GM12878 (cell line): ENCODE measurements at regions not wholly inside any gene's neighbourhood (a gene's known extent, or its start where the extent isn't known, plus 50 kb on each side); places are given as distances from the start of the nearest gene placed in this dataset.

ENCODE experiments used
- ATAC-seq: fragments of 200-7000 bp; cut with Tn5 transposase; 3 replicates; pipeline ENCODE4 v1.9.1; 2020; ENCODE audit warnings: mild to moderate bottlenecking, moderate library complexity
- BruUV-seq: library from RNA; stranded (reverse); fragments of 400-500 nt; replicated peaks from 2 replicates; lab custom pipeline; 2021; lab: Mats Ljungman, UMichigan
- CTCF ChIA-PET: fragments of 300-600 bp; sonication (Branson Sonifier 250); formaldehyde crosslinking; extraction: SDS; loops from one replicate; lab custom pipeline; 2021; ENCODE audit warnings: inconsistent platforms; lab: Yijun Ruan, JAX
- POLR2A ChIA-PET: fragments of 350-600 bp; formaldehyde crosslinking; extraction: SDS; loops from one replicate; lab custom pipeline; 2021; ENCODE audit warnings: inconsistent platforms; lab: Charles Lee
- RAD21 ChIA-PET: fragments of 300-600 bp; sonication (Branson Sonifier 250); formaldehyde crosslinking; loops from one replicate; lab custom pipeline; 2023; ENCODE audit warnings: antibody characterized with exemption; ENCODE audit not compliant: unreplicated experiment; lab: Charles Lee
- SMC1A ChIA-PET: fragments of 300-600 bp; sonication (Branson Sonifier 250); formaldehyde crosslinking; loops from one replicate; lab custom pipeline; 2023; ENCODE audit not compliant: unreplicated experiment, uncharacterized antibody; lab: Charles Lee
- DNase-seq: peaks from one replicate; pipeline ENCODE4 v3.0.0-alpha.2; 2011; ENCODE audit warnings: low read depth, low spot score
- FAIRE-seq: peaks from 3 replicates; lab custom pipeline; 2011; peaks lifted over from hg19 to GRCh38; lab: Jason Lieb, UNC
- H2AFZ ChIP-seq: 2 replicates; pipeline ENCODE4 v1.6.0; 2011; ENCODE audit warnings: low read depth, low read length, control low read depth; ENCODE audit not compliant: control insufficient read depth
- H3K27ac ChIP-seq: 2 replicates; pipeline ENCODE4 v1.5.1; 2011; ENCODE audit warnings: control low read depth; ENCODE audit not compliant: control insufficient read depth, insufficient read depth
- H3K27me3 ChIP-seq, 2 experiments: replicated peaks in 1 of 2; 2 replicates each; pipeline versions ENCODE4 v1.6.0 to v1.6.1; 2011; ENCODE audit warnings: low read length in 1 of 2; ENCODE audit not compliant: control insufficient read depth in 2 of 2, insufficient read depth in 2 of 2
- H3K36me3 ChIP-seq, 2 experiments: 2 replicates each; pipeline ENCODE4 v1.5.1; 2011; ENCODE audit warnings: low read length in 1 of 2; ENCODE audit not compliant: control insufficient read depth in 2 of 2, insufficient read depth in 2 of 2
- H3K4me1 ChIP-seq: 2 replicates; pipeline ENCODE4 v1.6.1; 2011; ENCODE audit warnings: mild to moderate bottlenecking, low read length, moderate library complexity, mixed read lengths; ENCODE audit not compliant: control insufficient read depth, insufficient read depth
- H3K4me2 ChIP-seq: 2 replicates; pipeline ENCODE4 v1.6.0; 2011; ENCODE audit warnings: control low read depth; ENCODE audit not compliant: control insufficient read depth, insufficient read depth
- H3K4me3 ChIP-seq: fragments of 200-600 bp; sonication (generic); 2 replicates; pipeline ENCODE4 v1.5.1; 2016
- H3K79me2 ChIP-seq: 2 replicates; pipeline ENCODE4 v1.6.0; 2011; ENCODE audit warnings: low read length; ENCODE audit not compliant: control insufficient read depth, insufficient read depth
- H3K9ac ChIP-seq: 2 replicates; pipeline ENCODE4 v1.8.0; 2011; ENCODE audit warnings: low read length, control low read depth, mixed read lengths; ENCODE audit not compliant: control insufficient read depth, insufficient read depth
- H3K9me3 ChIP-seq: replicated peaks from 3 replicates; pipeline ENCODE4 v1.5.1; 2011; ENCODE audit warnings: mild to moderate bottlenecking, low read length; ENCODE audit not compliant: control insufficient read depth, insufficient read depth
- H4K20me1 ChIP-seq: 2 replicates; pipeline ENCODE4 v1.6.0; 2011; ENCODE audit not compliant: control insufficient read depth, insufficient read depth
- EZH2 ChIP-seq: IDR thresholded peaks from 2 replicates; pipeline ENCODE4 v1.6.1; 2012; ENCODE audit warnings: low read depth, mild to moderate bottlenecking, control low read depth, inconsistent platforms, low read length, borderline replicate concordance; ENCODE audit not compliant: control insufficient read depth
- HDAC2 ChIP-seq: fragments of 200-600 bp; sonication (generic); IDR thresholded peaks from 2 replicates; pipeline ENCODE4 v1.6.1; 2017
- HDAC6 ChIP-seq: fragments of 200-600 bp; sonication (generic); IDR thresholded peaks from one replicate; pipeline ENCODE4 v1.8.0; 2017; ENCODE audit warnings: antibody characterized with exemption; ENCODE audit not compliant: unreplicated experiment
- NFIC ChIP-seq: IDR thresholded peaks from 2 replicates; pipeline ENCODE4 v1.6.1; 2012; ENCODE audit warnings: low read depth, mild to moderate bottlenecking, inconsistent platforms, low read length, moderate library complexity
- SMC3 ChIP-seq: IDR thresholded peaks from 2 replicates; pipeline ENCODE4 v1.6.1; 2011; ENCODE audit warnings: low read length, improper control_type of control experiment, borderline replicate concordance
- SRF ChIP-seq, 2 experiments: IDR thresholded peaks; 2 replicates each; pipeline ENCODE4 v1.6.1; 2011; ENCODE audit warnings: low read depth in 2 of 2, low read length in 2 of 2, mild to moderate bottlenecking in 1 of 2, moderate library complexity in 1 of 2
- WGBS: methylation state at CpG from one replicate; pipeline ENCODE4 v1.1.6; 2016; ENCODE audit warnings: low lambda C conversion rate; ENCODE audit not compliant: insufficient replicate concordance, insufficient coverage; ENCODE audit errors: missing lambda C conversion rate; 5-methylcytosine and 5-hydroxymethylcytosine counted together
- in situ Hi-C: fragments of 300-500 bp; cut with MboI; formaldehyde crosslinking; loops from 9 replicates; pipeline ENCODE4 v1.14.3; 2018; ENCODE audit warnings: mixed read lengths
- intact Hi-C: fragments of 100-400 bp; cut with micrococcal nuclease; formaldehyde crosslinking; loops from one replicate; pipeline ENCODE4 v1.14.2; 2022; ENCODE audit not compliant: unreplicated experiment
- TF ChIP-seq, protein P1 (sequence below): IDR thresholded peaks from 2 replicates; pipeline ENCODE4 v1.6.1; 2012; ENCODE audit warnings: improper control_type of control experiment, low read depth, low read length; ENCODE audit not compliant: insufficient replicate concordance
- TF ChIP-seq, protein P2 (sequence below): fragments of 450-650 bp; IDR thresholded peaks from 2 replicates; pipeline ENCODE4 v1.6.1; 2016; ENCODE audit warnings: mild to moderate bottlenecking
- TF ChIP-seq, protein P3 (sequence below): fragments of 450-650 bp; formaldehyde crosslinking; IDR thresholded peaks from 2 replicates; pipeline ENCODE4 v1.4.0; 2020; ENCODE audit warnings: mild to moderate bottlenecking, moderate library complexity
- TF ChIP-seq, protein P4 (sequence below): fragments of 450-650 bp; conservative IDR thresholded peaks from 2 replicates; pipeline ENCODE4 v1.6.1; 2017; ENCODE audit warnings: mild to moderate bottlenecking, moderate library complexity

DNA sequence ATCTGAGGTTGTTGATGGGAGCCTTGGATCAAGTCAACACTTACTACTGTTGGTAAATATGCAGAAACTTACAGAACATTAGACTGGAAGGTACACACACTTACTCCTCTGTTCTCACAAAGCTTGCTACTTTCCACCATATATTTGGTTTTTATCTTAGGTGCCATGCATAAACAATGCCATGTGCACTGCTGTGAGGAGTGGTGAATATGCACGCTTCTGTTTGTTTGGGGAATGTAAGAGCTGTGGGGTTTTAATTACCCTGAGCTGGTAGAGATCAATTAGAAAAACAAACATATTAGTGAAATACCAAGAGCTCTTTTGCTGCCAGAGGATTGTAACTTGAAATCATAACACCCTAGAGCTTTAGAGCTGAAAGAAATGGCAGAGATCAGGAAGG, 79.8 kb upstream of the ARID5B start:
- Histone ChIP-seq H3K9ac (no peak overlapping the region), H3K79me2 (no peaks in the 10 kb centered on the region), H3K4me1 (no peaks in the 10 kb centered on the region), H3K27ac (no peak overlapping the region), H2AFZ (no peak overlapping the region), H3K36me3 (no peaks in the 10 kb centered on the region), H3K27me3 (no peaks in the 10 kb centered on the region), H4K20me1 (no peaks in the 10 kb centered on the region), H3K4me3 (no peak overlapping the region), H3K9me3 (no peaks in the 10 kb centered on the region), H3K4me2 (no peak overlapping the region)
- BruUV-seq, result no TSS peak
- ChIA-PET CTCF (no interaction called here), POLR2A (no interaction called here), RAD21 (interaction anchor here (0.9 kb wide), 1 partner anchor 55 kb away, joined by 3 read pairs; no protein-coding TSS in a partner anchor), SMC1A (interaction anchor here (0.6 to 1.0 kb wide), 2 partner anchors 11 to 415 kb away, joined by 3 read pairs; no protein-coding TSS in a partner anchor)
- intact Hi-C loops, result no loop called here
- no peak for FAIRE-seq
- no peak for DNase-seq
- in situ Hi-C loops, result no loop called here
- no peak for ATAC-seq
- 88% methylated on average over 1 of the region's 1 CpG for WGBS
- TF ChIP-seq, protein P1, sequence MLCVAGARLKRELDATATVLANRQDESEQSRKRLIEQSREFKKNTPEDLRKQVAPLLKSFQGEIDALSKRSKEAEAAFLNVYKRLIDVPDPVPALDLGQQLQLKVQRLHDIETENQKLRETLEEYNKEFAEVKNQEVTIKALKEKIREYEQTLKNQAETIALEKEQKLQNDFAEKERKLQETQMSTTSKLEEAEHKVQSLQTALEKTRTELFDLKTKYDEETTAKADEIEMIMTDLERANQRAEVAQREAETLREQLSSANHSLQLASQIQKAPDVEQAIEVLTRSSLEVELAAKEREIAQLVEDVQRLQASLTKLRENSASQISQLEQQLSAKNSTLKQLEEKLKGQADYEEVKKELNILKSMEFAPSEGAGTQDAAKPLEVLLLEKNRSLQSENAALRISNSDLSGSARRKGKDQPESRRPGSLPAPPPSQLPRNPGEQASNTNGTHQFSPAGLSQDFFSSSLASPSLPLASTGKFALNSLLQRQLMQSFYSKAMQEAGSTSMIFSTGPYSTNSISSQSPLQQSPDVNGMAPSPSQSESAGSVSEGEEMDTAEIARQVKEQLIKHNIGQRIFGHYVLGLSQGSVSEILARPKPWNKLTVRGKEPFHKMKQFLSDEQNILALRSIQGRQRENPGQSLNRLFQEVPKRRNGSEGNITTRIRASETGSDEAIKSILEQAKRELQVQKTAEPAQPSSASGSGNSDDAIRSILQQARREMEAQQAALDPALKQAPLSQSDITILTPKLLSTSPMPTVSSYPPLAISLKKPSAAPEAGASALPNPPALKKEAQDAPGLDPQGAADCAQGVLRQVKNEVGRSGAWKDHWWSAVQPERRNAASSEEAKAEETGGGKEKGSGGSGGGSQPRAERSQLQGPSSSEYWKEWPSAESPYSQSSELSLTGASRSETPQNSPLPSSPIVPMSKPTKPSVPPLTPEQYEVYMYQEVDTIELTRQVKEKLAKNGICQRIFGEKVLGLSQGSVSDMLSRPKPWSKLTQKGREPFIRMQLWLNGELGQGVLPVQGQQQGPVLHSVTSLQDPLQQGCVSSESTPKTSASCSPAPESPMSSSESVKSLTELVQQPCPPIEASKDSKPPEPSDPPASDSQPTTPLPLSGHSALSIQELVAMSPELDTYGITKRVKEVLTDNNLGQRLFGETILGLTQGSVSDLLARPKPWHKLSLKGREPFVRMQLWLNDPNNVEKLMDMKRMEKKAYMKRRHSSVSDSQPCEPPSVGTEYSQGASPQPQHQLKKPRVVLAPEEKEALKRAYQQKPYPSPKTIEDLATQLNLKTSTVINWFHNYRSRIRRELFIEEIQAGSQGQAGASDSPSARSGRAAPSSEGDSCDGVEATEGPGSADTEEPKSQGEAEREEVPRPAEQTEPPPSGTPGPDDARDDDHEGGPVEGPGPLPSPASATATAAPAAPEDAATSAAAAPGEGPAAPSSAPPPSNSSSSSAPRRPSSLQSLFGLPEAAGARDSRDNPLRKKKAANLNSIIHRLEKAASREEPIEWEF, result no peak
- TF ChIP-seq SMC3, result no peak
- TF ChIP-seq, protein P2, sequence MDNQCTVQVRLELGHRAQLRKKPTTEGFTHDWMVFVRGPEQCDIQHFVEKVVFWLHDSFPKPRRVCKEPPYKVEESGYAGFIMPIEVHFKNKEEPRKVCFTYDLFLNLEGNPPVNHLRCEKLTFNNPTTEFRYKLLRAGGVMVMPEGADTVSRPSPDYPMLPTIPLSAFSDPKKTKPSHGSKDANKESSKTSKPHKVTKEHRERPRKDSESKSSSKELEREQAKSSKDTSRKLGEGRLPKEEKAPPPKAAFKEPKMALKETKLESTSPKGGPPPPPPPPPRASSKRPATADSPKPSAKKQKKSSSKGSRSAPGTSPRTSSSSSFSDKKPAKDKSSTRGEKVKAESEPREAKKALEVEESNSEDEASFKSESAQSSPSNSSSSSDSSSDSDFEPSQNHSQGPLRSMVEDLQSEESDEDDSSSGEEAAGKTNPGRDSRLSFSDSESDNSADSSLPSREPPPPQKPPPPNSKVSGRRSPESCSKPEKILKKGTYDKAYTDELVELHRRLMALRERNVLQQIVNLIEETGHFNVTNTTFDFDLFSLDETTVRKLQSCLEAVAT, result no peak
- TF ChIP-seq EZH2, result no peak
- TF ChIP-seq, protein P3, sequence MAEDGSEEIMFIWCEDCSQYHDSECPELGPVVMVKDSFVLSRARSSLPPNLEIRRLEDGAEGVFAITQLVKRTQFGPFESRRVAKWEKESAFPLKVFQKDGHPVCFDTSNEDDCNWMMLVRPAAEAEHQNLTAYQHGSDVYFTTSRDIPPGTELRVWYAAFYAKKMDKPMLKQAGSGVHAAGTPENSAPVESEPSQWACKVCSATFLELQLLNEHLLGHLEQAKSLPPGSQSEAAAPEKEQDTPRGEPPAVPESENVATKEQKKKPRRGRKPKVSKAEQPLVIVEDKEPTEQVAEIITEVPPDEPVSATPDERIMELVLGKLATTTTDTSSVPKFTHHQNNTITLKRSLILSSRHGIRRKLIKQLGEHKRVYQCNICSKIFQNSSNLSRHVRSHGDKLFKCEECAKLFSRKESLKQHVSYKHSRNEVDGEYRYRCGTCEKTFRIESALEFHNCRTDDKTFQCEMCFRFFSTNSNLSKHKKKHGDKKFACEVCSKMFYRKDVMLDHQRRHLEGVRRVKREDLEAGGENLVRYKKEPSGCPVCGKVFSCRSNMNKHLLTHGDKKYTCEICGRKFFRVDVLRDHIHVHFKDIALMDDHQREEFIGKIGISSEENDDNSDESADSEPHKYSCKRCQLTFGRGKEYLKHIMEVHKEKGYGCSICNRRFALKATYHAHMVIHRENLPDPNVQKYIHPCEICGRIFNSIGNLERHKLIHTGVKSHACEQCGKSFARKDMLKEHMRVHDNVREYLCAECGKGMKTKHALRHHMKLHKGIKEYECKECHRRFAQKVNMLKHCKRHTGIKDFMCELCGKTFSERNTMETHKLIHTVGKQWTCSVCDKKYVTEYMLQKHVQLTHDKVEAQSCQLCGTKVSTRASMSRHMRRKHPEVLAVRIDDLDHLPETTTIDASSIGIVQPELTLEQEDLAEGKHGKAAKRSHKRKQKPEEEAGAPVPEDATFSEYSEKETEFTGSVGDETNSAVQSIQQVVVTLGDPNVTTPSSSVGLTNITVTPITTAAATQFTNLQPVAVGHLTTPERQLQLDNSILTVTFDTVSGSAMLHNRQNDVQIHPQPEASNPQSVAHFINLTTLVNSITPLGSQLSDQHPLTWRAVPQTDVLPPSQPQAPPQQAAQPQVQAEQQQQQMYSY (CRISPR knock-in tag), result no peak
- TF ChIP-seq, protein P4, sequence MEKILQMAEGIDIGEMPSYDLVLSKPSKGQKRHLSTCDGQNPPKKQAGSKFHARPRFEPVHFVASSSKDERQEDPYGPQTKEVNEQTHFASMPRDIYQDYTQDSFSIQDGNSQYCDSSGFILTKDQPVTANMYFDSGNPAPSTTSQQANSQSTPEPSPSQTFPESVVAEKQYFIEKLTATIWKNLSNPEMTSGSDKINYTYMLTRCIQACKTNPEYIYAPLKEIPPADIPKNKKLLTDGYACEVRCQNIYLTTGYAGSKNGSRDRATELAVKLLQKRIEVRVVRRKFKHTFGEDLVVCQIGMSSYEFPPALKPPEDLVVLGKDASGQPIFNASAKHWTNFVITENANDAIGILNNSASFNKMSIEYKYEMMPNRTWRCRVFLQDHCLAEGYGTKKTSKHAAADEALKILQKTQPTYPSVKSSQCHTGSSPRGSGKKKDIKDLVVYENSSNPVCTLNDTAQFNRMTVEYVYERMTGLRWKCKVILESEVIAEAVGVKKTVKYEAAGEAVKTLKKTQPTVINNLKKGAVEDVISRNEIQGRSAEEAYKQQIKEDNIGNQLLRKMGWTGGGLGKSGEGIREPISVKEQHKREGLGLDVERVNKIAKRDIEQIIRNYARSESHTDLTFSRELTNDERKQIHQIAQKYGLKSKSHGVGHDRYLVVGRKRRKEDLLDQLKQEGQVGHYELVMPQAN, result no peak
- TF ChIP-seq HDAC2, result no peak
- no peak for TF ChIP-seq NFIC
- no peak for TF ChIP-seq HDAC6
- TF ChIP-seq SRF (IDR thresholded peaks at IDR 0.05; ENCODE audit: low read depth in 2 of 2, low read length in 2 of 2), result no peak
